Aorta (tissue), 2 donors: ENCODE measurements at regions not wholly inside any gene's neighbourhood (a gene's known extent, or its start where the extent isn't known, plus 50 kb on each side); places are given as distances from the start of the nearest gene placed in this dataset.

Experiments
- microRNA-seq, 2 donors: library from miRNA; unstranded; fragments of <30 nt; microRNA quantifications; one replicate each; pipeline ENCODE4 v1.2.0, GENCODE V29; 2020
- donor health status: DM: no; HTN: no; CAD: no.
- donor health status: DM: yes; HTN: yes; CAD: no.

Small RNA genes in the stretch of these regions (microRNA-seq; reads per million reads assigned to microRNA genes)
- 0 reads per million in 2 donors for gene MIR1269A
